GM19035 (cell line): ENCODE measurements at regions not wholly inside any gene's neighbourhood (a gene's known extent, or its start where the extent isn't known, plus 50 kb on each side); places are given as distances from the start of the nearest gene placed in this dataset.

Source experiments
- ATAC-seq: cut with Tn5 transposase; IDR thresholded peaks from one replicate; pipeline ENCODE4 v1.9.1; 2021; ENCODE audit not compliant: unreplicated experiment

DNA sequence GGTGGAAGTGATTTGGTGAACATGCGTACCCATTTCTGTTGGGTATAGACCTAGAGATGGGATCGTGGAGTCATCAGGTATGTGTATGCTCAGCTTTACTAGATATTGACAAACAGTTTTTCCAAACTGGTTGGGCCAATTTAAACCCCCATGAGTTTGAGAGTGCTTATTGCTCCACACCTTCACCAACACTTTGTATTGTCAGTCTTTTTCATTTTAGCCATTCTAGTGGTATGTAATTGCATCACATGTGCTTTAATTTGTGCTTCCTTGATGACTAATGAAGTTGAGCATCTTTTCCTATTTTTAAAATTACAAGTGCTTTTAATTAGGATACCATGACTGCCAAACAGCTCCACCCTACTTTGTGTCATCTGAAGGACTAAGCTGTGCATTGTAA is 158.9 kb upstream of the AKIRIN2 start:
- no peak for ATAC-seq

DNA sequence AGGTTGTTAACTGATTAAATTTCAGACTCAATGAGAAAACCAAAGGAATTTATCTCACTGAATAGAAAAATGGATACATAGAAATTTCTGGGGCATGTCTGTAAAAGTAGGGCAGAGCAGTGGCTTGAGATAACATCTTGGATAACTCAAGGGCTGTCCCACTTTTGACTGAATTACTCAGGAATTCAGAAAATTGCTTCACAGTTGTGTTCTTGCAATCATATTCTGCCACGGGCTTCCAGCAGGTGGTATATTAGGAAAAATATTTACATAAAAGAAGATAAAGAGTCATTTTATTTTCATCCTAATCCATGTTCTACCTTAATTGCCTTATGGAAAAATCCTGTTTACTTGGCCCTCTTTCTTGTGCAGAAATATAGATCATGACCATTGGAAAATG is 156.4 kb upstream of the AKIRIN2 start:
- no peak for ATAC-seq

DNA sequence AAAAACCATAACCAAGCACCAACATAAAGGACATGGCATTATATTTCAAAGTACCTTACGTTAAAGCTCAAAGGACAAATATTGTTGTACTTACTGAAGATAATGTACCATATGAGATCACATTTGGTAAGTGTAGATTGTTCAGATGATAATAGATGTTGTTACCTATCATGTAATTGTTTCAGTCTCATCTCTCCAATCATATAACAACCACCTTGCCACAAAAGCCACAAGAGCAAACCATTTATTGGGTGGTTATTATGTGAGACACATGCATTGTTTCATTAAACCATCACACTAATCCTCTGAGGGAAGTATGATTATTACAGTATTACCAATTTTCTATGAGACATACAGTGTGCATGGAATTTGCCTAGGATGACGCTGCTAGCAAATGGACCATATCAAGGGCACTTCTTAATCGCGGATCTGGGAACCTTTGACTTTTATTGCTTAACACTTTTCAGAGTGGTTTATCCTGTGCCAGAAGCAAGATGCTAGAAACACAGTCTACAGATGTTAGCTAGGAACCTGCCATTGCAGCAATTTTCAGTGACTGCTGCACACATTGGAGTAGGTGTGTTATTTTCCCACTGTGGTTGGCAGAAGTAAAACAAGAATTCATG is 149.8 kb upstream of the AKIRIN2 start:
- ATAC-seq, result no peak

DNA sequence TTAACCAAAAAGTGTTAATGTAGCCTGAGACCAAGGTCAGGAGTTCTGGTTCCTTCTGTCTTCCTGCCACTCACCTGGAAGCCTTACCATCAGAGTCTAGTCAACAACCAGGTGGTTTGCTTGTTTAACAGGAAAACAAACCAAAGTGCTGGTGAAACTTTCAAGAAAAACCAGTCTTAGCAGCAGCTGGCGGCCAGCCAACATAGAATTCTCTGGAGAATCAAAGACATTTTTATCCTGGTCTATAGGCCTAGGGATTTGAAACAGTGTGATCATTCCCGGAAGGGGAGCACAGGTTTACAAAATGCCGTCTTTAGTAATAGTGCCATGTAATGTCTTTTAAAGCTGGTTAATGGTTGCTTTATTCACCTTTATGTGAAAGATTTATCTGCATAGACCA is 146.6 kb upstream of the AKIRIN2 start:
- no peak for ATAC-seq

DNA sequence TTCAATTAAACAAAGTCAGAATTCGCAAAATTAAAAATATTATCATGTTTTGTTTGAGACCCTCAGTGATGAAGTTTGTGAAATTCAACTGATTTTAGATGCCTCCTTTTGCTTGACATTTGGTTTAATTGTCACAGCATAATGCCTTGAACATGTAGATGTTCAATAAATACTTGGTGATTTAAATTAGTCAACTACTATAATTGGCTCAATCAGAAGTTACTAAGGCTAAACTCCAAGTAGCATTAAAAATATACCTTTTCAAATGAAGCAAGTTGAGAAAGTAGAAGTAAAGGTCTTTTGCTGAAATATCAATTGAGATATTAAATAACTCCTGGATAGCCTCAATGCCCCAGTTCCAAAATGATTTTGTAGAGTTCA is 145.8 kb upstream of the AKIRIN2 start:
- ATAC-seq, result no peak

DNA sequence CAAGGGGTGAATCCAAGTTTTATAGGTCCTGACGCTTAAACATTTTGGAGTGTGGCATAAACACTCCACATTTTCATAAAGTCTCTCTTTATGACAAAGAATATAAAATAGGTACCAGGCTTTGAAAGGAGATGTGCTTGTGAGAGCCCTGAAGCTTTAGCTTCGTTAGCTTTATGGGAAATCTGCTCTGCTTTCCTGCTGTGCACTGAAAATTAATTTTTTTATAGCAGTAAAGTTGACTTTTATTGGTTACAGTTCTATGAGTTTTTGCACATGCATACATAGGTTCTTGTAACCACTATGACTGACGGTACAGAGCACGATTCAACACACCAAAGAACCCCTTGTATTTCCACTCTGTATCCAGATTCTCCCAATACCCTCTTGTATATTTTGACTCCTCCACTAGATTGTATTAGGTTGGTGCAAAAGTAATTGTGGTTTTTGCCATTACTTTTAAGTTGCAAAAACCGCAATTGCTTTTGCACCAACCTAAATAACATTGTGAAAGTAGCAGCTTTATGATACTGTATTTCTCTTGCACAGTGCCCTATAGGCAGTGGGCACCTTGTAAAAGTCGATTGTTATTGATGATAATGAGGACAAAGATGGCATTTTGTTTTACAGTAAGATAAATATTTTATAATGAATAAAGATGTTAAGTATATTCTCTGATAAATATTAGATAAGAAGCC is 145.2 kb upstream of the AKIRIN2 start:
- ATAC-seq, result no peak

DNA sequence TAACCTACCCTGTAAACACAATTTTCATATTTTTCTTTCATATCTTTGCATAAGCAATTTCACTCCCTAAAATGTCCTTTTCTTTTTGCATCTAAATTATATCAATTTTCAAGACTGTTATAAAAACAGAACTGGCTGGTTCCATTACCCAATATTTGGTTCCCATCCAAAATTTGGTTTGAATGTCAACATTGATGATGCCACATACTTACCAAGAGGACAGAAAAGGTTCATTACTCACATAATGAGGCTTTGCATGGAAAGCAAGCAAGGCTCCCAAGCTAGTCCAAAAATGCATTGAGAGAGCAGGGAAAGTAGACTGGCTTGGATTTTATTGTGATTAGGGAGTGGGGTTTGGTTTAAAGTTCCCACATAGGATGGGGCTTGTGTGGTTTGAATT is 144.4 kb upstream of the AKIRIN2 start:
- no peak for ATAC-seq

DNA sequence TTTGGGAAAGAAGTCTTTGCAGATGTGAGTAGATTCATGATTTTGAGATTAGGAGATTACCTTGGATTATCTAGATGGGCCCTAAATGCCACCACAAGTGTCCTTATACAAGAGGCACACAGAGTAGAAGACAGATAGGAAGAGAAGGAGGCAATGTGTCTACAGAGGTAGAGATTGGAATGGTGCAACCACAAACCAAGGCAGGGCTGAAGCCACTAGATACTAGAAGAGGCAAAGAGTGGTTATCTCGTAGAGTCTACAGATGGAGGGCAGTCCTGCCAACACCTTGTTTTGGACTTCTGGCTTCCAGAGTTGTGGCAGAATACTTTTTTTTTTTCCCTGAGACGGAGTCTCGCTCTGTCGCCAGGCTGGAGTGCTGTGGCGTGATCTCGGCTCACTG is 138.3 kb upstream of the AKIRIN2 start:
- no peak for ATAC-seq

DNA sequence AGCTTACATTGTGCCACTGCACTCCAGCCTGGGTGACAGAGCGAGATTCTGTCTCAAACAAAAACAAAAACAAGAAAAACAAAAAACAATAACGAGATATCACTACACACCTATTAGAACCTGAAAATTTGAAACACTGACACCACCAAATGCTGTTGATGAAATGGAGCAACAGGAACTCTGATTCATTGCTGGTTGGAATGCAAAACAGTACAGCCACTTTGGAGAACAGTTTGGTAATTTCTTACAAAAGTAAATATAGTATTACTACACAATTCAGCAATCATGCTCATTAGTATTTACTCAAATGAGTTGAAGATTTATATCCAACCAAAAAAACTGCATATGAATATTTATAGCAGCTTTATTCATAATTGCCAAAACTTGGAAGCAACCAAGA is 135.8 kb upstream of the AKIRIN2 start:
- ATAC-seq, result no peak

DNA sequence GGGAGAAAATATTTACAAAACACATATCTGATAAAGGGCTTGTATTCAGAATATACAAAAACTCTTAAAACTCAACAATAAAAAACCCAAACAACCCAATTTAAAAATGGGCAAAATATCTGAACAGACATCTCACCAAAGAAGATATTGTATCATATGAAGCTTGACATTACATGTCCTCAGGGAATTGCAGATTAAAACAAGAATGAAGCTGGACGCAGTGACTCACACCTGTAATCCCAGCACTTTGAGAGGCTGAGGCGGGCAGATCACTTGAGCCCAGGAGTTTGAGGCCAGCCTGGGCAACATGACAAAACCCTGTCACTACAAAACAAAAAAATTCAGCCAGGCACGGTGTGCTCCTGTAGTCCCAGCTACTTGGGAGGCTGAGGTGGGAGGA is 135.4 kb upstream of the AKIRIN2 start:
- no peak for ATAC-seq

DNA sequence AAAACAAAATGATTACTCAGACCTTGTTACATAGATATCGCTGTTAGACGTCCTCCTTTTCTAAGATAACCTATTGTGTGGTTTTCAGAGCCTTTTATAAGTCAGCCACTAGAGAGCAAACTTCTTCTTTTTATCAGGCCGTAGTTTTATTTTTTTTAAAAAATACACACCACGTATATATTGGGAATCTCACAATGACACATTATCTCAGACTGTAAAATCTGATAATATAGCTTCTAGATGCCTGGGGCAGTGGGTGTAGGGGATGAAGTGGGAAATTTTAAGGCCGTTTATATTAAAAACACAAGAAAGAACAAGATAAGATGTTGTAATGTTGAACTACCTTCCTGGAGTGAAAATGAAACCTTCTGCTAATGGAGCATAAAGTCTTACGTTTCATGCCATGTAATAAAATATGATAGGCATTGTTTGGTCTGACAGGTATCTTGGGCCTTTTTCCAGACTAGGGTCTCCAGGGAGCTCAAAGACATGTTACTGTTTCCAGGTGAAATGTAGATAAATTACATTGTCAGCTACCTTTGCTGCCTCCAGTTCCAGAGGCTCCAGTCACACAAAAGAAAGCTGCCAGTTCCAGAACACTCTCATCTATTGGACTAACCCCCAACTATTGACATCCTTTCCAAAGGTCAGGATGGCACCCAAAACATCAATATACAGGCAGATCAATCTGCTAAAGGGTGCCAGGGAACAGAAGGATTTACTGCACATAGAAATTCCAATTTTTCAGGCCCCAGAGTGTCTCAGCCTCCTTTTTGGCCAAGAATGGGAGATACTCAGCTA is 130.2 kb upstream of the AKIRIN2 start:
- ATAC-seq, result peak; percentile 82

DNA sequence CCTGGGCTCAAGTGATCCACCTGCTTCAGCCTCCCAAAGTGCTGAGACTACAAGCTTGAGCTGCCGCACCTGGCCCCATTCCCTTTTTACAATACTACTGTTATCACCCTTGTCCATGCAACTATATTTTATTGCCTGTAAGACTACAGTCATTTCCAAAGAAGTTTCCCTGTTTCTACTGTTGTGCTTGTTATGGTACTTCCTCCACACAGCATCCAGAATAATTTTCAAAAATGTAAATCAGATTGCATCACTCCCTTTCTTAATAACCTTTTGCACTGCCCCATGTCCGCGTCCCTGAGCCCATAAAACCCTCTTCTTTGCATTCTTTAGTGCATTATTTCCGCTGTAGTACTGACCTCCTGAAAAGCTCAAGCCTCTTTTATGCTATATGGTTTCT is 128.9 kb upstream of the AKIRIN2 start:
- no peak for ATAC-seq

DNA sequence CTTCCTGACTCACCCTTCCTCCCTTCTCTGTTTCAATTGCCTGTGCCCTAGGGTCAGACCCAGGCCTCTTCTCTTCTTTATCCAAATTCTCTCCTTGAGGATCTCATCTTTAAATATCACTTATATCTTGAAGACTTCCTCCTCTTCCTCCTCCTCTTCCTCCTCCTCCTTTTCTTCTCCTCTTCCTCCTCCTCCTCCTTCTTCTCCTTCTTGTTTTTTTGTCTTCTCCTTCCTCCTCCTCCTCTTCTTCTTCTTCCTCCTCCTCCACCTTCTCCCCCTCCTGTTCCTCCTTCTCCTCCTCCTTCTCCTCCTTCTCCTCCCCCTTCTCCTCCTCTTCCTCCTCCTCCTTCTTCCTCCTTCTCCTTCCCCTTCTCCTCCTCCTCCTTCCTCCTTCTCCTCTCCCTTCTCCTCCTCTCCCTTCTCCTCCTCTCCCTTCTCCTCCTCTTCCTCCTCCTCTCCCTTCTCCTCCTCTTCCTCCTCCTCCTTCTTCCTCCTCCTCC is 127.6 kb upstream of the AKIRIN2 start:
- no peak for ATAC-seq

DNA sequence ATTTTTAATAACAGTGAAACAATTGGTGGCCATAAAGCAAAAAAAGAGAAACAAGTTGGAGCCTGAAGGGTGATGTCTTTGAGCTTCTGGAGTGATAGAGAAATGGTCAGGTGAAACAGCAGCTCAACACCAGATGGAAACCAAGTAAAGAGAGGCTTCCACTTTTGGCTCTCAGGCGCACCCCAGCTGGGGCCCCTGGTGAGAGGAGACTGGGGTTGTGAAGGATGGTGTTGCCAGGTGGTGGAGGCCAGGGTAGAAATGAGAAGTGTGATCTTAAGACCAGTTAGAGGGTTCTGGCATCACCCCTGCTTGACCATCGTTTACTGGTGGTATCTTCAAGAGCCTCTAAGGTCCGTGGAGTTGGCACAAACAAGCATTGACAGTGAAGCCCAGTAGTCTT is 126.0 kb upstream of the AKIRIN2 start:
- ATAC-seq, result no peak

DNA sequence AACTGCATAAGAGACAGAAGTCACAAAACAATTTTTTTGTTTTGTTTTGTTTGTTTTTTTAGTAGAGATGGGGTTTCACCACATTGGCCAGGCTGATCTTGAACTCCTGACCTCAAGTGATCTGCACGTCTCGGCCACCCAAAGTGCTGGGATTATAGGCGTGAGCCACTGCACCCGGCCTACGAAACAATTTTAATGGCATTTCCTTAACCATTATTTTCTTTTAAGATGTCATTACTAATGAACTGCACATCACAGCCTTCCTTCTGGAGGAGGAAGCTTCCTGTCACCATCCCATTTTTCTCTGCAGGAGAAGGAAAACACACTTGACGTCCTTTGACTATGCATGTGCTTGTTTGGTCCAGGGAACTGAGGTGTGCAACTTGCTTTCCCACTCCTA is 125.3 kb upstream of the AKIRIN2 start:
- ATAC-seq, result no peak

DNA sequence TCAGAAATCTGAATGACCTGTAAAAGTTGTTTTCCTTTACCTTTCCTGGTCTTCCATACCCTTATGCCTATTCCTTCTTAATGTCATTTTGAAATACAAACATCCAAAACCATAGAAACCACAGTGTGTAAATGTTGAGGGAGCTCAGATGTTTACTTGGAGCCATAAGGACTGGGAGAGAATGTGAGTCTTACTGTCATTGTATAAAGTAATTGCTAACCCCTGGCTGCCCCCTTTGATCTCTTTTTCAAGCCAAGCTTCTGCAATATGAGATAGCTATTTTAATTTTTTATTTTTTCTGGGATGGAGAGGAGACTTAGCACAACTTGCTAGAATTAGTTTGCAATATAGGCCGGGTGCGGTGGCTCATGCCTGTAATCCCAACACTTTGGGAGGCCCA is 124.4 kb upstream of the AKIRIN2 start:
- no peak for ATAC-seq

DNA sequence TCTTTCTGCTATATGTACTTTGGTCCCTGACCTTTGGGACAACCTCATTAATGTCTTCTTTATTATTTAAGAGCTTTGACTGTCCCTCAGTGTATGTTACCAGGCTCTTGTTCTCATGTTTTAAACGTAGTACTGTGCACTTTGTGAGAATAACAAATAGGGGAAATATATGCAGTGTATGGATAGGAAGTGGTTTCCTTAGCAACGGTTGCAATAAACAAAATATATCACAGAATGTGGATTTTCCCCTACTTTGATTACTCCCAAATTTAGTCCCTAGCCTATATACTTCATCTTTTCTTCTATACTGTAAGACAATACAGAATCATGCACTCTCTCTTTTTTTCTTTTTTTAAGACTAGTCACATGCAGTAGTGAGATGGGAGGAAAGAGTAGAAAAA is 123.8 kb upstream of the AKIRIN2 start:
- ATAC-seq, result peak; percentile 65

DNA sequence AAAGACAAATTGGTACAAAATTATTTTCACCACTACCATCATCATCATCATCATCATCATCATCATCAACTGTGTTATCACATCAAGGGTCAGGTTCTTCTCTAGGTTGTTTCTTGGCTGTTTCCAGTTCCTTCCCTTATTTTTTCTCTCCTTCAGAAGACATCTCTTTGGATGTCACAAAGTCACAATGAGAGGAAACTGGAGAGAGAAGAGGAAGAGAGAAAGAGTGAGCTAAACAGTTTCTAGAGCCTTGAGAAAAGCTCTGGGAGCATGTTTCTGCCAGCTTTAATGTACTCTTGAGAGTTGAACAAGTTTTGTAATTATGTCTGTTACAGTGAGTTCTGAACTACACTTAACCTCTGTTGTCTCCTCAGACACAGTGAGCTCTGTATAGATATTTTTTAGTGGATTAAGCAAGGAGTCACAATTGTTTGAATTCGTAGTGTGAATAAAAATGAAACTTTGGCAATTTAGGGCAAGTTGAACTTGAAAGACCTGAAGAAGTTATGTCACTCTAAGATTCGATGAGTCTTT is 123.0 kb upstream of the AKIRIN2 start:
- no peak for ATAC-seq

DNA sequence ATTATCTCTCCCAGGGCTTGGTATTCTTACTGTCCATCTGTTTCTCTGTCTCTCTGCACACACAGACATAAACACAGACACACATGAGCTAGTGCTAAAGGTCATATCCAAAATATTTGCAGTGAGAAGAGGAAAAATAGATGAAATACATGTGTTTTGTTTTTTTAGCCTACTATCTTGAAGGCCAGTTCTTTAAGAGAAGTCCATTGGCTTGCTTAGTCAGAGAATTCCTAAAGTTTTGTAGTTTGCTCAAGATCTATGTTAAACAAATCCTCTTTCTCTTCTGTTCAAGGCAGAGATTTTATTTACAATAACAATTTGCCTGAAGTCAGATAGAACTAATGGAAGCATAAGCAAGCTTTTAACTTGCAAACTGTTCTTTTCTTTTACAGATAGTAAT is 120.0 kb upstream of the AKIRIN2 start:
- no peak for ATAC-seq

DNA sequence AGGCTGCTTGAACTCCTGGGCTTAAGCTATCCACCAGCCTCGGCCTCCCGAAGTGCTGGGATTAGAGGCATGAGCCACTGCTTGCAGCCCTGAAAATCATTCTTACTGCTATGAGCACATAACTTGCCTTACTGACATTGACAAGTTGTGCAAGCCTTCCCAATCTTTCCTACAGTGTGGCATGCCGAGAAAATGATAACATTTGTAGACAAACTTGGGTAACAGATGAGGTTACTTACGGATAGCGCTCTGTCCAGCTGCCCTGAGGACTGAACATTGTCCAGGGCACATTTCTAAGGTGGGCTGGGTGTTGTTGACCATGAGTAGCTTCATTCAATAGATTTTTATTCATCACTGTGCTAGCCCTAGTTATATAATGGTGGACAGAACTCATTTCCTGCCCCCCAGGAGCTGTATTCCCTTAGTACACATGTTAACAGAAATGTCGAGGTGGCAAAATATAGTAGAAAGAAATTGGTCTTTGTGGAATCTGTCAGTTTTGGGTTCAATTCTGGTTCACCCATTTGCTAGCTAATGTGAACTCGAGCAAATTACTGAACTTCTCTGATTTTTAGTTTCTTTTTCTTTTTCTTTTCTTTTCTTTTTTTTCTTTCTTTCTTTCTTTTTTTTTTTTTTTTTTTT is 118.4 kb upstream of the AKIRIN2 start:
- no peak for ATAC-seq

DNA sequence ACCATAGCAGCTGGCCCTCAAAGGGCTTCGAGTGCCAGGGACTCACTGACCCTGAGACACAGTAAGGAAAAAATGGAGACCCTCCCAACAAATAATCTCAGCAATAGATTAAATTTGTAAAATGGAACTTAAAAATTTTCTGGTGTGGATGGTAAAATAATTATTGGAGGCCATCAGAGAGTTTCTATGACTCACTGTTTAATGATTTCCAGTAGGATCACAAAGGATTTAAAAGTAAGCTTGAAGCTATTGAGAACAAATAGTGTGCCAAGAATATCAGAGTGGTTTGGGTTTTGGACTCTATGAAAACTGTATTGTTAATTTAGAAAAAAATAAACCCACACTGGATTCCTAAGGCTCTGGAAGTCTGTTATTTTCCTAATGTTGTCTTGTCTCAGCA is 115.2 kb upstream of the AKIRIN2 start:
- ATAC-seq, result no peak
